HCT116 (cell line): ENCODE measurements at regions not wholly inside any gene's neighbourhood (a gene's known extent, or its start where the extent isn't known, plus 50 kb on each side); places are given as distances from the start of the nearest gene placed in this dataset.

Experiments
- ATAC-seq: fragments of 200-7000 bp; cut with Tn5 transposase; 2 replicates; pipeline ENCODE4 v1.9.1; 2020; ENCODE audit warnings: mild to moderate bottlenecking, moderate library complexity
- BruUV-seq: library from RNA; stranded (reverse); fragments of 400-500 nt; replicated peaks from 2 replicates; lab custom pipeline; 2021; lab: Mats Ljungman, UMichigan
- CTCF ChIA-PET: fragments of 300-600 bp; sonication (Branson Sonifier 250); formaldehyde crosslinking; loops from one replicate; lab custom pipeline; 2021; ENCODE audit warnings: antibody characterized with exemption; lab: Charles Lee
- POLR2A ChIA-PET: fragments of 300-600, 350-600 bp; sonication (Branson Sonifier 250); formaldehyde crosslinking; loops from one replicate; lab custom pipeline; 2021; ENCODE audit warnings: antibody characterized with exemption; lab: Charles Lee
- RAD21 ChIA-PET, 2 experiments: fragments of 300-600 bp; sonication (Branson Sonifier 250); formaldehyde crosslinking; loops; one replicate each; lab custom pipeline; 2023; ENCODE audit warnings: low total read pairs in 2 of 2; ENCODE audit not compliant: uncharacterized antibody in 2 of 2, unreplicated experiment in 2 of 2, low non-redundant PET in 1 of 2; lab: Charles Lee
- DNase-seq: peaks from one replicate; pipeline ENCODE4 v3.0.0-alpha.2; 2010; ENCODE audit warnings: low read depth, low spot score
- H2AFZ ChIP-seq: fragments of 200-600 bp; shearing (Covaris generic), sonication (generic); 2 replicates; pipeline ENCODE4 v1.6.1; 2017; ENCODE audit warnings: low read depth, mixed run types, mixed read lengths, antibody characterized with exemption, low read length; ENCODE audit not compliant: poor library complexity, severe bottlenecking
- H3K27ac ChIP-seq: 2 replicates; pipeline ENCODE4 v1.5.1; 2012; ENCODE audit warnings: low read depth, low read length
- H3K27me3 ChIP-seq: fragments of 200-600 bp; sonication (generic); 2 replicates; pipeline ENCODE4 v1.6.1; 2016; ENCODE audit warnings: mixed run types, low read length, mixed read lengths; ENCODE audit not compliant: insufficient read depth
- H3K36me3 ChIP-seq, 2 experiments: fragments of 200-500 bp in 1 of 2; fragments of 200-600 bp in 1 of 2; sonication (Bioruptor generic) in 1 of 2; sonication (generic) in 1 of 2; 2 replicates each; pipeline versions ENCODE4 v1.5.1 to v1.6.1; 2014 to 2016; ENCODE audit warnings: low read length in 2 of 2, inconsistent platforms in 1 of 2, mixed read lengths in 1 of 2, mixed run types in 1 of 2; ENCODE audit not compliant: insufficient read depth in 2 of 2, control insufficient read depth in 1 of 2
- H3K4me1 ChIP-seq, 2 experiments: fragments of 200-600 bp in 1 of 2; sonication (generic) in 1 of 2; 2 replicates each; pipeline versions ENCODE4 v1.5.1 to v1.6.1; 2012 to 2017; ENCODE audit warnings: low read length in 2 of 2, inconsistent platforms in 1 of 2, mild to moderate bottlenecking in 1 of 2, mixed read lengths in 1 of 2, mixed run types in 1 of 2, moderate library complexity in 1 of 2; ENCODE audit not compliant: insufficient read depth in 2 of 2, control insufficient read depth in 1 of 2
- H3K4me2 ChIP-seq: fragments of 200-600 bp; sonication (generic); 2 replicates; pipeline ENCODE4 v1.6.1; 2017; ENCODE audit warnings: mixed run types, low read length, mixed read lengths
- H3K4me3 ChIP-seq, 2 experiments: fragments of 200-600 bp in 1 of 2; sonication (generic) in 1 of 2; replicated peaks in 1 of 2; 2 replicates each; pipeline ENCODE4 v1.5.1; 2011 to 2016; ENCODE audit warnings: low read length in 2 of 2, control low read depth in 1 of 2, low read depth in 1 of 2, mild to moderate bottlenecking in 1 of 2, mixed read lengths in 1 of 2, mixed run types in 1 of 2
- H3K79me2 ChIP-seq: fragments of 200-600 bp; sonication (generic); 2 replicates; pipeline ENCODE4 v1.6.1; 2017; ENCODE audit warnings: mild to moderate bottlenecking, mixed run types, low read length, moderate library complexity, mixed read lengths; ENCODE audit not compliant: insufficient read depth
- H3K9ac ChIP-seq: fragments of 200-600 bp; sonication (generic); 2 replicates; pipeline ENCODE4 v1.6.1; 2016; ENCODE audit warnings: low read length, mixed read lengths
- H3K9me2 ChIP-seq: fragments of 200-600 bp; sonication (generic), shearing (Covaris generic); 2 replicates; pipeline ENCODE4 v1.6.1; 2017; ENCODE audit warnings: mixed run types, mild to moderate bottlenecking, moderate library complexity; ENCODE audit not compliant: insufficient read depth
- H3K9me3 ChIP-seq, 2 experiments: fragments of 200-500 bp in 1 of 2; fragments of 200-600 bp in 1 of 2; sonication (Bioruptor generic) in 1 of 2; sonication (generic) in 1 of 2; 2 replicates each; pipeline ENCODE4 v1.6.1; 2014 to 2017; ENCODE audit warnings: low read length in 2 of 2, mixed read lengths in 2 of 2, inconsistent platforms in 1 of 2, low read depth in 1 of 2, mild to moderate bottlenecking in 1 of 2, mixed run types in 1 of 2, moderate library complexity in 1 of 2; ENCODE audit not compliant: control insufficient read depth in 1 of 2, insufficient read depth in 1 of 2
- H4K20me1 ChIP-seq: fragments of 200-600 bp; sonication (generic), shearing (Covaris generic); 2 replicates; pipeline ENCODE4 v1.6.1; 2017; ENCODE audit warnings: mixed run types, mild to moderate bottlenecking, moderate library complexity; ENCODE audit not compliant: insufficient read depth
- CEBPB ChIP-seq: IDR thresholded peaks from 2 replicates; pipeline ENCODE4 v1.6.1; 2012; ENCODE audit warnings: low read depth
- EGR1 ChIP-seq: IDR thresholded peaks from 2 replicates; pipeline ENCODE4 v1.6.1; 2012; ENCODE audit warnings: low read depth
- ELF1 ChIP-seq: IDR thresholded peaks from 2 replicates; pipeline ENCODE4 v1.6.1; 2012; ENCODE audit warnings: low read depth, borderline replicate concordance
- EZH2 ChIP-seq: fragments of 200-600 bp; sonication (generic); IDR thresholded peaks from 2 replicates; pipeline ENCODE4 v1.6.1; 2017; ENCODE audit warnings: antibody characterized with exemption, mixed run types
- FOSL1 ChIP-seq: IDR thresholded peaks from 2 replicates; pipeline ENCODE4 v1.6.1; 2012; ENCODE audit warnings: low read depth
- JUND ChIP-seq: IDR thresholded peaks from 2 replicates; pipeline ENCODE4 v1.6.1; 2012
- POLR2A ChIP-seq: IDR thresholded peaks from 2 replicates; pipeline ENCODE4 v1.7.0; 2011; ENCODE audit warnings: borderline replicate concordance; ENCODE audit not compliant: insufficient read depth, insufficient read length; ENCODE audit errors: extremely low read depth
- RAD21 ChIP-seq: IDR thresholded peaks from 2 replicates; pipeline ENCODE4 v1.6.1; 2012; ENCODE audit warnings: low read depth, mild to moderate bottlenecking
- SP1 ChIP-seq: IDR thresholded peaks from 2 replicates; pipeline ENCODE4 v1.6.1; 2012; ENCODE audit warnings: low read depth
- SRF ChIP-seq: IDR thresholded peaks from 2 replicates; pipeline ENCODE4 v1.6.1; 2012; ENCODE audit warnings: low read depth
- TCF7L2 ChIP-seq: IDR thresholded peaks from 2 replicates; pipeline ENCODE4 v1.7.0; 2011; ENCODE audit warnings: borderline replicate concordance, inconsistent platforms; ENCODE audit not compliant: insufficient read depth, insufficient read length; ENCODE audit errors: extremely low read depth
- intact Hi-C: fragments of 100-400 bp; cut with micrococcal nuclease; formaldehyde crosslinking; loops from 2 replicates; pipeline ENCODE4 v1.10.0; 2022
- TF ChIP-seq, protein P1 (sequence below): IDR thresholded peaks from 2 replicates; pipeline ENCODE4 v1.6.1; 2012; ENCODE audit warnings: low read depth
- TF ChIP-seq, protein P2 (sequence below), 3 experiments: fragments of 200-600 bp in 1 of 3; sonication (generic) in 1 of 3; IDR thresholded peaks in 2 of 3; conservative IDR thresholded peaks in 1 of 3; 2 replicates each; pipeline ENCODE4 v1.5.1; 2012 to 2017; ENCODE audit warnings: low read depth in 2 of 3, low read length in 2 of 3, antibody characterized with exemption in 1 of 3, borderline replicate concordance in 1 of 3, control low read depth in 1 of 3, mild to moderate bottlenecking in 1 of 3, mixed read lengths in 1 of 3, mixed run types in 1 of 3, moderate library complexity in 1 of 3; ENCODE audit not compliant: insufficient read depth in 1 of 3
- TF ChIP-seq, protein P3 (sequence below): IDR thresholded peaks from 2 replicates; pipeline ENCODE4 v1.6.1; 2012
- TF ChIP-seq, protein P4 (sequence below): IDR thresholded peaks from 2 replicates; pipeline ENCODE4 v1.6.1; 2012

DNA sequence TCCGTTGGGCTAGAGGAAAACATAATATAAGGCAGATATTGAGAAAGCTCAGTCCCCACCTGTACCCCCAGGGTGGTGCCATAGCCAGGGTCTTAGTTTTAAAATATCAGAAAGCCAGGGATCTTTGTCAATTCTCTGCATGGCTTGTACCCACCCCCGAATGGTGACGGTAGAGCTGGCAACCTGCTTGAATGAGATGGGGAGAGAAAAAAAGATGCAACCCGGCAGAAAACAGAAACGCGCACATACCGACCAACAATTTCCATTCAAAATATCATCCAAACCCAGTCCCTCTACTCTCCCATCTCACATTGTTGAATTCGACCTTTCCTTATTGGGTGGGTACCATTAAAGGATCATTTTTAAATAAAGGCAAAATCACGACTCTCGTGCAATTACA is 543.9 kb downstream of the MIAT start:
- Histone ChIP-seq H3K4me1 (peaks cover 18 to 22% of the 10 kb centered on the region in 2 experiments), H3K36me3 (no peaks in the 10 kb centered on the region), H3K9ac (no peak overlapping the region), H3K27ac (no peak overlapping the region), H3K9me2 (no peaks in the 10 kb centered on the region), H3K4me3 (no peak overlapping the region), H3K4me2 (no peak overlapping the region), H2AFZ (no peak overlapping the region), H3K79me2 (no peaks in the 10 kb centered on the region), H4K20me1 (no peaks in the 10 kb centered on the region), H3K27me3 (no peaks in the 10 kb centered on the region), H3K9me3 (no peaks in the 10 kb centered on the region)
- DNase-seq (no peak), ATAC-seq (no peak)
- TF ChIP-seq EZH2: no peak
- TF ChIP-seq SRF: no peak
- TF ChIP-seq, protein P1, sequence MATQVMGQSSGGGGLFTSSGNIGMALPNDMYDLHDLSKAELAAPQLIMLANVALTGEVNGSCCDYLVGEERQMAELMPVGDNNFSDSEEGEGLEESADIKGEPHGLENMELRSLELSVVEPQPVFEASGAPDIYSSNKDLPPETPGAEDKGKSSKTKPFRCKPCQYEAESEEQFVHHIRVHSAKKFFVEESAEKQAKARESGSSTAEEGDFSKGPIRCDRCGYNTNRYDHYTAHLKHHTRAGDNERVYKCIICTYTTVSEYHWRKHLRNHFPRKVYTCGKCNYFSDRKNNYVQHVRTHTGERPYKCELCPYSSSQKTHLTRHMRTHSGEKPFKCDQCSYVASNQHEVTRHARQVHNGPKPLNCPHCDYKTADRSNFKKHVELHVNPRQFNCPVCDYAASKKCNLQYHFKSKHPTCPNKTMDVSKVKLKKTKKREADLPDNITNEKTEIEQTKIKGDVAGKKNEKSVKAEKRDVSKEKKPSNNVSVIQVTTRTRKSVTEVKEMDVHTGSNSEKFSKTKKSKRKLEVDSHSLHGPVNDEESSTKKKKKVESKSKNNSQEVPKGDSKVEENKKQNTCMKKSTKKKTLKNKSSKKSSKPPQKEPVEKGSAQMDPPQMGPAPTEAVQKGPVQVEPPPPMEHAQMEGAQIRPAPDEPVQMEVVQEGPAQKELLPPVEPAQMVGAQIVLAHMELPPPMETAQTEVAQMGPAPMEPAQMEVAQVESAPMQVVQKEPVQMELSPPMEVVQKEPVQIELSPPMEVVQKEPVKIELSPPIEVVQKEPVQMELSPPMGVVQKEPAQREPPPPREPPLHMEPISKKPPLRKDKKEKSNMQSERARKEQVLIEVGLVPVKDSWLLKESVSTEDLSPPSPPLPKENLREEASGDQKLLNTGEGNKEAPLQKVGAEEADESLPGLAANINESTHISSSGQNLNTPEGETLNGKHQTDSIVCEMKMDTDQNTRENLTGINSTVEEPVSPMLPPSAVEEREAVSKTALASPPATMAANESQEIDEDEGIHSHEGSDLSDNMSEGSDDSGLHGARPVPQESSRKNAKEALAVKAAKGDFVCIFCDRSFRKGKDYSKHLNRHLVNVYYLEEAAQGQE: no peak
- TF ChIP-seq FOSL1: no peak
- intact Hi-C loops: no loop called here
- ChIA-PET RAD21 (no interaction called here), POLR2A (no interaction called here), CTCF (no interaction called here)
- no TSS peak for BruUV-seq

DNA sequence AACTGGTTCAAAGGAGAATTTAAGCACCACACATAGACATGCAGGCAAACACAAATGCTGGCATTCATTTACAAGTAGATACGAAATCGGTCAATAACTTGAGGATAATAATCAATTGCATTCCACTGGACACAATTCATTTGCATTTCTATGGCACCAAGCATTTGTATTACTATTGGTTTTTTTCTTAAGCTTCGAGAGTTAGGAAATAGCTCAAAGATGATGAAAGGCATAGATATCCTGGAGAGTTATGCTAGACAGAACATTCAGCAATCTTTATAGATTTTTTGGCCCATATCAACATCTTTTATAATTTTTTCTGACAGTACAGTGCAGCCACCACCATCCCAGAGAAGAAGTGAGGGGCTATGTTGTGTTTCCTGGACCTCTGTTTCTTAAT is 544.4 kb downstream of the MIAT start:
- Histone ChIP-seq H4K20me1 (no peaks in the 10 kb centered on the region), H2AFZ (no peak overlapping the region), H3K27ac (no peak overlapping the region), H3K36me3 (no peaks in the 10 kb centered on the region), H3K9me3 (no peaks in the 10 kb centered on the region), H3K9me2 (no peaks in the 10 kb centered on the region), H3K4me1 (peaks cover 18 to 22% of the 10 kb centered on the region in 2 experiments), H3K27me3 (no peaks in the 10 kb centered on the region), H3K9ac (no peak overlapping the region), H3K79me2 (no peaks in the 10 kb centered on the region), H3K4me2 (peak overlapping the region; percentile 92; the same call in 1 of the 2 replicates), H3K4me3 (no peak overlapping the region)
- intact Hi-C loops: no loop called here
- ChIA-PET RAD21 (no interaction called here), CTCF (no interaction called here), POLR2A (no interaction called here)
- BruUV-seq: no TSS peak
- no peak for ATAC-seq
- DNase-seq: no peak
- no peak for TF ChIP-seq TCF7L2
- TF ChIP-seq EGR1: no peak
- TF ChIP-seq, protein P2, sequence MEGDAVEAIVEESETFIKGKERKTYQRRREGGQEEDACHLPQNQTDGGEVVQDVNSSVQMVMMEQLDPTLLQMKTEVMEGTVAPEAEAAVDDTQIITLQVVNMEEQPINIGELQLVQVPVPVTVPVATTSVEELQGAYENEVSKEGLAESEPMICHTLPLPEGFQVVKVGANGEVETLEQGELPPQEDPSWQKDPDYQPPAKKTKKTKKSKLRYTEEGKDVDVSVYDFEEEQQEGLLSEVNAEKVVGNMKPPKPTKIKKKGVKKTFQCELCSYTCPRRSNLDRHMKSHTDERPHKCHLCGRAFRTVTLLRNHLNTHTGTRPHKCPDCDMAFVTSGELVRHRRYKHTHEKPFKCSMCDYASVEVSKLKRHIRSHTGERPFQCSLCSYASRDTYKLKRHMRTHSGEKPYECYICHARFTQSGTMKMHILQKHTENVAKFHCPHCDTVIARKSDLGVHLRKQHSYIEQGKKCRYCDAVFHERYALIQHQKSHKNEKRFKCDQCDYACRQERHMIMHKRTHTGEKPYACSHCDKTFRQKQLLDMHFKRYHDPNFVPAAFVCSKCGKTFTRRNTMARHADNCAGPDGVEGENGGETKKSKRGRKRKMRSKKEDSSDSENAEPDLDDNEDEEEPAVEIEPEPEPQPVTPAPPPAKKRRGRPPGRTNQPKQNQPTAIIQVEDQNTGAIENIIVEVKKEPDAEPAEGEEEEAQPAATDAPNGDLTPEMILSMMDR (IDR thresholded peaks at IDR 0.05 in 2 of 3, conservative IDR thresholded peaks at IDR 0.05 in 1 of 3; ENCODE audit: borderline replicate concordance in 1 of 3, insufficient read depth in 1 of 3, low read depth in 2 of 3, low read length in 2 of 3): no peak
- TF ChIP-seq, protein P3, sequence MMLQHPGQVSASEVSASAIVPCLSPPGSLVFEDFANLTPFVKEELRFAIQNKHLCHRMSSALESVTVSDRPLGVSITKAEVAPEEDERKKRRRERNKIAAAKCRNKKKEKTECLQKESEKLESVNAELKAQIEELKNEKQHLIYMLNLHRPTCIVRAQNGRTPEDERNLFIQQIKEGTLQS: no peak
- no peak for TF ChIP-seq SP1
- TF ChIP-seq ELF1: no peak
- TF ChIP-seq POLR2A: no peak
- no peak for TF ChIP-seq CEBPB
- TF ChIP-seq SRF: no peak
- TF ChIP-seq, protein P4, sequence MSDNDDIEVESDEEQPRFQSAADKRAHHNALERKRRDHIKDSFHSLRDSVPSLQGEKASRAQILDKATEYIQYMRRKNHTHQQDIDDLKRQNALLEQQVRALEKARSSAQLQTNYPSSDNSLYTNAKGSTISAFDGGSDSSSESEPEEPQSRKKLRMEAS: no peak
- no peak for TF ChIP-seq RAD21
- TF ChIP-seq JUND: no peak
